RWPE2 (cell line): ENCODE measurements at regions not wholly inside any gene's neighbourhood (a gene's known extent, or its start where the extent isn't known, plus 50 kb on each side); places are given as distances from the start of the nearest gene placed in this dataset.

Experiments used
- ATAC-seq: fragments of 200-7000 bp; cut with Tn5 transposase; 3 replicates; pipeline ENCODE4 v1.9.1; 2021; ENCODE audit warnings: low read depth
- DNase-seq: peaks from one replicate; pipeline ENCODE4 v3.0.0-alpha.2; 2020; ENCODE audit warnings: low spot score
- H3K27ac ChIP-seq: fragments of 450-650 bp; 2 replicates; pipeline ENCODE4 v1.5.1; 2017; ENCODE audit warnings: mild to moderate bottlenecking; ENCODE audit not compliant: poor library complexity, severe bottlenecking
- H3K27me3 ChIP-seq: fragments of 250-450 bp; sonication (Bioruptor Pico); 2 replicates; pipeline ENCODE4 v1.5.1; 2021; ENCODE audit warnings: mild to moderate bottlenecking, moderate library complexity; ENCODE audit not compliant: insufficient read depth, poor library complexity, severe bottlenecking
- H3K36me3 ChIP-seq: fragments of 250-450 bp; sonication (Bioruptor Pico); 2 replicates; pipeline ENCODE4 v1.5.1; 2020; ENCODE audit warnings: low read depth, mild to moderate bottlenecking, moderate library complexity
- H3K4me1 ChIP-seq: fragments of 250-450 bp; sonication (Bioruptor Pico); 2 replicates; pipeline ENCODE4 v1.5.1; 2021; ENCODE audit warnings: mild to moderate bottlenecking, moderate library complexity; ENCODE audit not compliant: insufficient read depth, poor library complexity, severe bottlenecking
- H3K4me3 ChIP-seq: fragments of 250-450 bp; sonication (Bioruptor Pico); 2 replicates; pipeline ENCODE4 v1.5.1; 2021; ENCODE audit warnings: mild to moderate bottlenecking, moderate library complexity; ENCODE audit not compliant: severe bottlenecking
- H3K9me3 ChIP-seq: fragments of 250-450 bp; sonication (Bioruptor Pico); 2 replicates; pipeline ENCODE4 v1.5.1; 2021; ENCODE audit warnings: mild to moderate bottlenecking, moderate library complexity; ENCODE audit not compliant: severe bottlenecking
- CTCF ChIP-seq: fragments of 450-650 bp; IDR thresholded peaks from one replicate; pipeline ENCODE4 v1.5.1; 2017; ENCODE audit warnings: mild to moderate bottlenecking, moderate library complexity; ENCODE audit not compliant: poor library complexity, severe bottlenecking

GRCh38 chr5:125375143-125375542 is 628.7 kb upstream of the ZNF608 start:
- ATAC-seq = no peak
- DNase-seq = no peak
- no peak for TF ChIP-seq CTCF
- H3K27ac ChIP-seq = no peak overlapping the region
- no peaks in the 10 kb centered on the region for H3K9me3 ChIP-seq
- no peak overlapping the region for H3K4me3 ChIP-seq
- H3K27me3 ChIP-seq = no peaks in the 10 kb centered on the region
- H3K4me1 ChIP-seq = peaks cover 4% of the 10 kb centered on the region
- H3K36me3 ChIP-seq = no peaks in the 10 kb centered on the region

DNA sequence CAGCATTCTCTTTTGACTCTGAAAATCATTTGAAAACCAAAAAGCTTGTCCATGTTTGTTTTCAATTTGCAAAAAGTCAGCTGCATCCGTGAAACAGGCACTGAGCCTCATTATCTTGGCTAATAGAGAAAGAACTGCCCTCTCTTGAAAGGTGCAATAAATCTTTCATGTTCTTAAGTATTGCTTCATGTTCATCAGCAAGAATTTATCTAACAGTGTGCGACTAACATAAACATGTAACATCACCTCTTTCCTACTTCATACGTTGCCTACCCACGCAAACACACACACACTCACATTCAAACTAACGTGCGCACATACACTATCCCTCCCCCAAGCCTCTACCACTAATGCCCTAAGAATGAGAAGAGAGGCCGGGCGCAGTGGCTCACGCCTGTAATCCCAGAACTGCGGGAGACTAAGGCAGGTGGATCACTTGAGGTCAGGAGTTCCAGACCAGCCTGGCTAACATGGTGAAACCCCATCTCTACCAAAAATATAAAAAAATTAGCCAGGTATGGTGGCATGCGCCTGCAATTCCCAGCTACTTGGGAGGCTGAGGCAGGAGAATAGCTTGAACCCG is 629.7 kb upstream of the ZNF608 start:
- TF ChIP-seq CTCF = no peak
- H3K27ac ChIP-seq = no peak overlapping the region
- no peaks in the 10 kb centered on the region for H3K36me3 ChIP-seq
- H3K27me3 ChIP-seq = no peaks in the 10 kb centered on the region
- ATAC-seq (no peak), DNase-seq (no peak)
- no peaks in the 10 kb centered on the region for H3K9me3 ChIP-seq
- peaks cover 4% of the 10 kb centered on the region for H3K4me1 ChIP-seq
- no peak overlapping the region for H3K4me3 ChIP-seq

GRCh38 chr5:125377141-125377540 is 630.7 kb upstream of the ZNF608 start:
- ATAC-seq (no peak), DNase-seq (no peak)
- peaks cover 4% of the 10 kb centered on the region for H3K4me1 ChIP-seq
- H3K36me3 ChIP-seq = no peaks in the 10 kb centered on the region
- no peak for TF ChIP-seq CTCF
- H3K9me3 ChIP-seq = no peaks in the 10 kb centered on the region
- no peaks in the 10 kb centered on the region for H3K27me3 ChIP-seq
- no peak overlapping the region for H3K4me3 ChIP-seq
- no peak overlapping the region for H3K27ac ChIP-seq

GRCh38 chr5:125381290-125381689 is 634.9 kb upstream of the ZNF608 start:
- TF ChIP-seq CTCF = no peak
- no peak for DNase-seq
- Histone ChIP-seq H3K9me3 (no peaks in the 10 kb centered on the region), H3K4me3 (no peak overlapping the region), H3K4me1 (no peaks in the 10 kb centered on the region), H3K36me3 (no peaks in the 10 kb centered on the region), H3K27me3 (no peaks in the 10 kb centered on the region), H3K27ac (no peak overlapping the region)
- ATAC-seq = no peak

DNA sequence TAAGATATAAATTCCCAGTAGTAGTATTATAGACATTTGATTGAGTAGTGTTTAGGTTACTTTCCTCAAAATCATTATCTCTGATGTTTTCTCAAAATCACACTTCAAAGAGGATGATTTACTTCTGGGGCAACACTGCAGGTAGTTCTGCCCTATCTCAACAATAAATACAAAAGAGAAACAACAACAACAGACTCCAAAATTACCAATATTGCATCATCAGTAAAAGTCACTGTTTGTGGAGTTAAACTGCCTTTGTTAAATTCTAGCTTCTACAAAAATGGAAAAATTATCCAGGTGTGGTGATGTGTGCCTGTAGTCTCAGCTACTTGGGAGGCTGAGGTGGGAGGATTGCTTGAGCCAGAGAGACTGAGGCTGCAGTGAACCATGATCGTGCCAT is 637.6 kb upstream of the ZNF608 start:
- Histone ChIP-seq H3K27me3 (no peaks in the 10 kb centered on the region), H3K9me3 (no peaks in the 10 kb centered on the region), H3K4me1 (no peaks in the 10 kb centered on the region), H3K36me3 (no peaks in the 10 kb centered on the region), H3K4me3 (no peak overlapping the region), H3K27ac (no peak overlapping the region)
- DNase-seq = no peak
- TF ChIP-seq CTCF = no peak
- no peak for ATAC-seq
